Tibial artery (tissue), 4 donors: ENCODE measurements at regions not wholly inside any gene's neighbourhood (a gene's known extent, or its start where the extent isn't known, plus 50 kb on each side); places are given as distances from the start of the nearest gene placed in this dataset.

ENCODE experiments used
- DNase-seq, 2 donors: peaks; one replicate each; pipeline ENCODE4 v3.0.0-alpha.2; 2019
- H3K27ac ChIP-seq, 2 donors: fragments of 200-600 bp; sonication (generic) in 1 of 2; 1 replicate in 1 of 2; 2 replicates in 1 of 2; pipeline ENCODE4 v1.5.1; 2018 to 2019; ENCODE audit warnings: mild to moderate bottlenecking in 1 of 2
- H3K27me3 ChIP-seq, 2 donors: fragments of 200-600 bp; sonication (generic) in 1 of 2; one replicate each; pipeline versions ENCODE4 v1.5.1 to v1.6.0; 2016 to 2019
- H3K36me3 ChIP-seq, 3 donors: fragments of 200-600 bp; sonication (generic) in 2 of 3; one replicate each; pipeline ENCODE4 v1.5.1; 2016 to 2019; ENCODE audit warnings: mild to moderate bottlenecking in 2 of 3
- H3K4me1 ChIP-seq, 4 donors: fragments of 200-600 bp; sonication (generic) in 2 of 4; 1 replicate in 3 of 4; 2 replicates in 1 of 4; pipeline ENCODE4 v1.5.1; 2016 to 2019
- H3K4me3 ChIP-seq, 2 donors: fragments of 200-600 bp; sonication (generic) in 1 of 2; 1 replicate in 1 of 2; 2 replicates in 1 of 2; pipeline ENCODE4 v1.5.1; 2018 to 2019; ENCODE audit warnings: mild to moderate bottlenecking in 2 of 2
- H3K9me3 ChIP-seq, 3 donors: fragments of 200-600 bp; sonication (generic) in 1 of 3; one replicate each; pipeline ENCODE4 v1.5.1; 2016 to 2019
- intact Hi-C: fragments of 100-400 bp; cut with DNase I; formaldehyde crosslinking; loops from one replicate; pipeline ENCODE4 v1.15.0; 2023; ENCODE audit warnings: low total_unique reads
- TF ChIP-seq, protein P1 (sequence below), 2 experiments: fragments of 200-600 bp in 1 of 2; fragments of 450-650 bp in 1 of 2; IDR thresholded peaks; one replicate each; pipeline ENCODE4 v1.5.1; 2017 to 2019; ENCODE audit warnings: antibody characterized with exemption in 2 of 2, mild to moderate bottlenecking in 1 of 2, moderate library complexity in 1 of 2

DNA sequence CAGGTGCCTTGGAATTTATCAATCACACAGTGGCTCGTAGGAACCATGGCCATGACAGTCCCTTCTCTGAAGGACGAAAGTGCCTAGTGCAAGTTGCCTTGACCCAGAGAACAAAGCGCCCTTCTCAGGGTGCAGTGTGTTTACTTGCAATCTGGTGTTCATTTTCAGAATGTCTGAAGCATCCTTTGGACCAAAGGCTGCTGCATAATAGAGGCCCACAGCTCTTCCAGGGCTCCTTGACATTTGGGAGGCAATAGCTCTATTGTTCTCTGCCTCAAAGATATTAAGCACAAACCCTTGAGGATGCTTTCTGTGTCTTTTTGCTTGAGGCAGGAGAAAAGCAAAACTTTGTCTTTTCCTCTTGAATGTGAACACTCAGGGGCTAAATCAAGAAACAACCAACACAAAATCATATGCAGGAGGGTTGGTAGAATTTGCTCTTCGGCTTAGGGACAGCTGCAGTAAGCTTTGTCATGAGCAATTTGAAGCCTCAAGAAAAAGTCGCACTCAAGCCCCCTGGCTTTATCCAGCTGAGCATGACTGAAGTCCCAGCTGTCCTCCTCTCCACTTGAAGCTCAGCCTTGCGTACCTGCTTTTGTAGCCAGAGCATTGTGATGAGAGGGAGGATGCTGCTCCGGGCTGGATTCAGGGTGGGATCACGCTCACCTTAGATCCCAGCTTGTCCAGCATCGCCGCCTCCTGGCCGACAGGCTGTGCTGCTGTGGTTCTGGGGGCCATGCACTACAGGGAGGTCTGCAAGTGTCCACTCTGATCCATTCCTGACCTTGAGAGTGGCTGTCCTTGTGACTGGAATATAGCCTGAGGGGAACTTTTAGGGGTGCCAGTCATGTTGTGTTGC lies 495.4 kb downstream of the CDH26 start:
- intact Hi-C loops = no loop called here
- no peak for DNase-seq
- no peak overlapping the region for H3K4me3 ChIP-seq
- no peak overlapping the region for H3K27ac ChIP-seq
- no peaks in the 10 kb centered on the region for H3K36me3 ChIP-seq
- H3K9me3 ChIP-seq = no peaks in the 10 kb centered on the region
- H3K4me1 ChIP-seq = no peaks in the 10 kb centered on the region
- no peaks in the 10 kb centered on the region for H3K27me3 ChIP-seq
- TF ChIP-seq, protein P1, sequence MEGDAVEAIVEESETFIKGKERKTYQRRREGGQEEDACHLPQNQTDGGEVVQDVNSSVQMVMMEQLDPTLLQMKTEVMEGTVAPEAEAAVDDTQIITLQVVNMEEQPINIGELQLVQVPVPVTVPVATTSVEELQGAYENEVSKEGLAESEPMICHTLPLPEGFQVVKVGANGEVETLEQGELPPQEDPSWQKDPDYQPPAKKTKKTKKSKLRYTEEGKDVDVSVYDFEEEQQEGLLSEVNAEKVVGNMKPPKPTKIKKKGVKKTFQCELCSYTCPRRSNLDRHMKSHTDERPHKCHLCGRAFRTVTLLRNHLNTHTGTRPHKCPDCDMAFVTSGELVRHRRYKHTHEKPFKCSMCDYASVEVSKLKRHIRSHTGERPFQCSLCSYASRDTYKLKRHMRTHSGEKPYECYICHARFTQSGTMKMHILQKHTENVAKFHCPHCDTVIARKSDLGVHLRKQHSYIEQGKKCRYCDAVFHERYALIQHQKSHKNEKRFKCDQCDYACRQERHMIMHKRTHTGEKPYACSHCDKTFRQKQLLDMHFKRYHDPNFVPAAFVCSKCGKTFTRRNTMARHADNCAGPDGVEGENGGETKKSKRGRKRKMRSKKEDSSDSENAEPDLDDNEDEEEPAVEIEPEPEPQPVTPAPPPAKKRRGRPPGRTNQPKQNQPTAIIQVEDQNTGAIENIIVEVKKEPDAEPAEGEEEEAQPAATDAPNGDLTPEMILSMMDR (IDR thresholded peaks at IDR 0.05) = no peak

DNA sequence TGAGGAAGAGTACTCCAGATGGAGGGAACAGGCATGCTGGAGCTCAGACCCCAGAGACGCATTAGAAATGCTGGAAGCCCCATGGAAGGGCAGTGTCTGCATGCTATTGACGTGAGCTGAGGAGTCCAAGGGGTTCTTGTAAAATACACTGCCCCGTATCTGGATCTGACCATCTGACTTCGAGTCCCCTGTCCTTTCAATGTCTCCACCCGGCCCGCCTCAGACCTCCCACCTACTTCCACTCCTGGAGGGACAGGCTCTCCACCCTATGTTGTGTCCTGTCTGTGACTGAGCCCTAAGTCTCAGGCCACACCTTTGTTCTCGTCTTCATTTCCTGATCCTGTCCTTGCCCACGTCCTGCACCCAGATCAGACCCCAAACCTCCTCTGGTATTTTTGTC lies 496.3 kb downstream of the CDH26 start:
- H3K36me3 ChIP-seq = no peaks in the 10 kb centered on the region
- H3K9me3 ChIP-seq = no peaks in the 10 kb centered on the region
- H3K4me3 ChIP-seq = no peak overlapping the region
- DNase-seq = no peak
- H3K27ac ChIP-seq = no peak overlapping the region
- TF ChIP-seq, protein P1 (IDR thresholded peaks at IDR 0.05) = no peak
- no peaks in the 10 kb centered on the region for H3K27me3 ChIP-seq
- intact Hi-C loops = no loop called here
- H3K4me1 ChIP-seq = no peaks in the 10 kb centered on the region

DNA sequence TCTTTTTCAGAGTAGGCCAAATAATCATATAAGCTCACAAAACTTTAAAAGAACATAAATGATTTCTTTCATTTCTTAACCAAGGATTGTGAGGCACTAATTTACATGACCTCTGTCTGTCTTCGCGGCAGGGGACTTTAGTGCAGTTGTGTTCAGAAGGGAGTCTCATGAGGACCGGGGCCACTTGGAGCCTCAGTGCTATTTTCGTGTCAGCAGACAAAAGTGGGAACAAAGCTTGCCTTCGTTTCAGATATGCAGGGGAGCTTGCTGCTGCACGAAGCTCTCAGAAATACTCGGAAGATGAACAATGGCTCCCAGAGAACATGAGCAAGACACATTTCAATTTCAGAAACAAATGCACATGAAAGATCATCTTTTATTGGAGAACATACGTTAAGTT lies 497.0 kb downstream of the CDH26 start:
- no peak overlapping the region for H3K4me3 ChIP-seq
- intact Hi-C loops = no loop called here
- H3K36me3 ChIP-seq = no peaks in the 10 kb centered on the region
- TF ChIP-seq, protein P1 (IDR thresholded peaks at IDR 0.05) = no peak
- no peaks in the 10 kb centered on the region for H3K27me3 ChIP-seq
- DNase-seq = no peak
- no peaks in the 10 kb centered on the region for H3K9me3 ChIP-seq
- no peak overlapping the region for H3K27ac ChIP-seq
- H3K4me1 ChIP-seq = no peaks in the 10 kb centered on the region

DNA sequence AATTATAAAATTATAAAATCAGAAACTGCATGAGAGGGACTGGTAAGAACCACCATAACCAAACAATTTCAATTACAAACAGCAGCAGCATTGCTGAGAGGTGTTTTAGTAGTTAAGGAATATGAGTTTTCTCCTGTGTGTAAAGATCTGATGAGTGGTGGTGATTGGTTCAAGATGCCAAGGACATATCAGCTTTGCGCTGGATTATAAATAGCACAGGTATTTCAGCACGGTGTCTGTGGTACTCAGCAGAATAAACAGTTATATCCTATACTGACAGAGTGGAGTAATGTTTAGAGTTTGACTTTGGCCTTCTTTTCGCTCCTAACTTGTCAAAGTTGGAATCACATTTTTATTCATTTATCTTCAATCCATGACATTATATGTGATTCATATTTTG lies 501.0 kb downstream of the CDH26 start:
- Histone ChIP-seq H3K4me3 (no peak overlapping the region), H3K9me3 (no peaks in the 10 kb centered on the region), H3K36me3 (no peaks in the 10 kb centered on the region), H3K27me3 (no peaks in the 10 kb centered on the region), H3K27ac (no peak overlapping the region), H3K4me1 (no peaks in the 10 kb centered on the region)
- TF ChIP-seq, protein P1 (IDR thresholded peaks at IDR 0.05) = no peak
- DNase-seq = no peak
- intact Hi-C loops = no loop called here

DNA sequence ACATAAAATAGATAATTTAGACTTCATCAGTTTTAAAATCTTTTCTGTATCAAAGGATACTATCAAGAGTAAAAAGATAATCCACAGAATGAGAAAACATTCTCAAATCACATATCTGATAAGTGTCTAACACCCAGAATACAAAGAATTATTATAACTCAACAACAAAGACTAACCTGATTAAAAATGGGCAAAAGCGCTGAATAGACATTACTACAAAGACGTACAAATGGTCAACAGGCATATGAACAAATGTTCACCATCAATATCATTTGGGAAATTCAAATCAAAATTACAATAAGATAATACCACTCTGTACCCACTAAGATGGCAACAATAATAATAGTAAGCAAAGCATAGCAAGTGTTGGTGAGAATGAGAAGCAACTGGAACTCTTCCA lies 503.8 kb downstream of the CDH26 start:
- Histone ChIP-seq H3K27ac (no peak overlapping the region), H3K4me3 (no peak overlapping the region), H3K27me3 (no peaks in the 10 kb centered on the region), H3K36me3 (no peaks in the 10 kb centered on the region), H3K4me1 (no peaks in the 10 kb centered on the region), H3K9me3 (no peaks in the 10 kb centered on the region)
- intact Hi-C loops = no loop called here
- DNase-seq = no peak
- TF ChIP-seq, protein P1 (IDR thresholded peaks at IDR 0.05) = no peak
